WTC11 (cell line): ENCODE measurements at regions not wholly inside any gene's neighbourhood (a gene's known extent, or its start where the extent isn't known, plus 50 kb on each side); places are given as distances from the start of the nearest gene placed in this dataset.

ENCODE experiments used
- ATAC-seq: fragments of 200-7000 bp; cut with Tn5 transposase; 2 replicates; pipeline ENCODE4 v1.10.0; 2021; ENCODE audit warnings: mild to moderate bottlenecking, moderate library complexity
- CTCF ChIA-PET: fragments of 300-600 bp; sonication (Branson Sonifier 250); formaldehyde crosslinking; loops from one replicate; lab custom pipeline; 2021; ENCODE audit warnings: antibody characterized with exemption; lab: Charles Lee
- POLR2A ChIA-PET: fragments of 350-600 bp; sonication (Branson Sonifier 250); formaldehyde crosslinking; loops from one replicate; lab custom pipeline; 2021; ENCODE audit warnings: antibody characterized with exemption; lab: Charles Lee
- DNase-seq: peaks from one replicate; pipeline ENCODE4 v3.0.0; 2021; ENCODE audit warnings: low spot score
- H3K27ac Mint-ChIP-seq: 2 replicates; pipeline ENCODE4 v1.8.0; 2021; ENCODE audit warnings: mixed read lengths
- H3K27me3 Mint-ChIP-seq: 2 replicates; pipeline ENCODE4 v1.8.0; 2021; ENCODE audit warnings: low read depth, mild to moderate bottlenecking, moderate library complexity, mixed read lengths
- H3K36me3 Mint-ChIP-seq: 2 replicates; pipeline ENCODE4 v1.8.0; 2021; ENCODE audit warnings: mixed read lengths
- H3K4me1 Mint-ChIP-seq: 2 replicates; pipeline ENCODE4 v1.8.0; 2022; ENCODE audit warnings: mixed read lengths
- H3K4me3 Mint-ChIP-seq: 2 replicates; pipeline ENCODE4 v1.8.0; 2021; ENCODE audit warnings: mild to moderate bottlenecking, moderate library complexity, mixed read lengths
- H3K9me3 Mint-ChIP-seq: 2 replicates; pipeline ENCODE4 v1.8.0; 2021; ENCODE audit warnings: mixed read lengths
- CREB1 ChIP-seq: sonication (generic); formaldehyde crosslinking; IDR thresholded peaks from 2 replicates; pipeline ENCODE4 v1.8.0; 2023; ENCODE audit warnings: mild to moderate bottlenecking, missing genetic modification reagents
- E2F1 ChIP-seq: sonication (generic); formaldehyde crosslinking; IDR thresholded peaks from 2 replicates; pipeline ENCODE4 v1.8.0; 2022; ENCODE audit warnings: mild to moderate bottlenecking, missing genetic modification reagents
- ELF4 ChIP-seq: sonication (generic); formaldehyde crosslinking; IDR thresholded peaks from 2 replicates; pipeline ENCODE4 v1.8.1; 2022; ENCODE audit warnings: low read depth, mild to moderate bottlenecking, moderate library complexity, missing genetic modification reagents
- ETV6 ChIP-seq: sonication (generic); formaldehyde crosslinking; IDR thresholded peaks from 2 replicates; pipeline ENCODE4 v1.8.1; 2022; ENCODE audit warnings: mild to moderate bottlenecking, missing genetic modification reagents
- GABPB1 ChIP-seq: sonication (generic); formaldehyde crosslinking; IDR thresholded peaks from 2 replicates; pipeline ENCODE4 v1.8.1; 2023; ENCODE audit warnings: mild to moderate bottlenecking, missing genetic modification reagents
- NR2C2 ChIP-seq: sonication (generic); formaldehyde crosslinking; IDR thresholded peaks from 2 replicates; pipeline ENCODE4 v1.8.0; 2022; ENCODE audit warnings: mild to moderate bottlenecking, missing genetic modification reagents
- PRDM15 ChIP-seq: sonication (generic); formaldehyde crosslinking; IDR thresholded peaks from 2 replicates; pipeline ENCODE4 v1.8.0; 2022; ENCODE audit warnings: missing genetic modification reagents
- TEAD1 ChIP-seq: sonication (generic); formaldehyde crosslinking; IDR thresholded peaks from 2 replicates; pipeline ENCODE4 v1.8.0; 2022; ENCODE audit warnings: mild to moderate bottlenecking, missing genetic modification reagents
- USF1 ChIP-seq: sonication (generic); formaldehyde crosslinking; IDR thresholded peaks from 2 replicates; pipeline ENCODE4 v1.8.0; 2022; ENCODE audit warnings: mild to moderate bottlenecking, missing genetic modification reagents
- USF2 ChIP-seq: sonication (generic); formaldehyde crosslinking; IDR thresholded peaks from 2 replicates; pipeline ENCODE4 v1.8.1; 2023; ENCODE audit warnings: mild to moderate bottlenecking, missing genetic modification reagents, moderate library complexity
- ZMAT4 ChIP-seq: fragments of 250-450 bp; sonication (Bioruptor Pico); IDR thresholded peaks from 2 replicates; pipeline ENCODE4 v1.9.0; 2021; ENCODE audit warnings: mild to moderate bottlenecking
- ZNF671 ChIP-seq: fragments of 250-450 bp; sonication (Bioruptor Pico); IDR thresholded peaks from 2 replicates; pipeline ENCODE4 v1.8.0; 2021; ENCODE audit warnings: mild to moderate bottlenecking
- ZSCAN18 ChIP-seq: fragments of 250-450 bp; sonication (Bioruptor Pico); IDR thresholded peaks from 2 replicates; pipeline ENCODE4 v2.1.2; 2022; ENCODE audit warnings: mild to moderate bottlenecking, moderate library complexity

GRCh38 chrX:15947648-15948317 lies 93.2 kb upstream of the AP1S2 start:
- Mint-ChIP-seq H3K27me3 (no peaks in the 10 kb centered on the region), H3K4me1 (peaks cover 31% of the 10 kb centered on the region), H3K4me3 (no peak overlapping the region), H3K36me3 (no peaks in the 10 kb centered on the region), H3K27ac (peak overlapping the region; percentile 91), H3K9me3 (peaks cover 10% of the 10 kb centered on the region)
- ATAC-seq (peak; percentile 96), DNase-seq (peak; percentile 24)
- ChIA-PET POLR2A (no interaction called here), CTCF (no interaction called here)
- no peak for TF ChIP-seq ZMAT4 (CRISPR knock-in tag)
- TF ChIP-seq PRDM15 (CRISPR knock-in tag), result peak; percentile 97
- no peak; the same call in 1 of the 2 replicates for TF ChIP-seq ETV6 (CRISPR knock-in tag)
- TF ChIP-seq TEAD1 (CRISPR knock-in tag), result peak; percentile 32; the same call in 1 of the 2 replicates
- no peak for TF ChIP-seq CREB1 (CRISPR knock-in tag)
- no peak for TF ChIP-seq GABPB1 (CRISPR knock-in tag)

GRCh38 chrX:15946783-15947580 lies 92.4 kb upstream of the AP1S2 start:
- peaks cover 8% of the 10 kb centered on the region for H3K9me3 Mint-ChIP-seq
- ATAC-seq (peak; percentile 12; the same call in 1 of the 2 replicates), DNase-seq (no peak)
- ChIA-PET POLR2A (interaction anchor here (0.5 kb wide), 1 partner anchor 665 kb away, joined by 3 read pairs; no protein-coding TSS in a partner anchor), CTCF (interaction anchor here (0.6 kb wide), 1 partner anchor 241 kb away, joined by 3 read pairs; no protein-coding TSS in a partner anchor)
- H3K27me3 Mint-ChIP-seq, result no peaks in the 10 kb centered on the region
- no peak for TF ChIP-seq E2F1 (CRISPR knock-in tag)
- no peak for TF ChIP-seq ELF4 (CRISPR knock-in tag)
- TF ChIP-seq USF1 (CRISPR knock-in tag), result no peak
- no peak for TF ChIP-seq USF2 (CRISPR knock-in tag)
- no peak for TF ChIP-seq NR2C2 (CRISPR knock-in tag)
- no peak for TF ChIP-seq ZNF671 (CRISPR knock-in tag)
- TF ChIP-seq ZSCAN18 (CRISPR knock-in tag), result no peak
- TF ChIP-seq, all 79 proteins: peak for 0
- H3K36me3 Mint-ChIP-seq, result no peaks in the 10 kb centered on the region
- H3K4me1 Mint-ChIP-seq, result peaks cover 31% of the 10 kb centered on the region
- H3K4me3 Mint-ChIP-seq, result no peak overlapping the region
- peak overlapping the region; percentile 91 for H3K27ac Mint-ChIP-seq
